ENCODE measurements at regions not wholly inside any gene's neighbourhood (a gene's known extent, or its start where the extent isn't known, plus 50 kb on each side); places are given as distances from the start of the nearest gene placed in this dataset.

DNA sequence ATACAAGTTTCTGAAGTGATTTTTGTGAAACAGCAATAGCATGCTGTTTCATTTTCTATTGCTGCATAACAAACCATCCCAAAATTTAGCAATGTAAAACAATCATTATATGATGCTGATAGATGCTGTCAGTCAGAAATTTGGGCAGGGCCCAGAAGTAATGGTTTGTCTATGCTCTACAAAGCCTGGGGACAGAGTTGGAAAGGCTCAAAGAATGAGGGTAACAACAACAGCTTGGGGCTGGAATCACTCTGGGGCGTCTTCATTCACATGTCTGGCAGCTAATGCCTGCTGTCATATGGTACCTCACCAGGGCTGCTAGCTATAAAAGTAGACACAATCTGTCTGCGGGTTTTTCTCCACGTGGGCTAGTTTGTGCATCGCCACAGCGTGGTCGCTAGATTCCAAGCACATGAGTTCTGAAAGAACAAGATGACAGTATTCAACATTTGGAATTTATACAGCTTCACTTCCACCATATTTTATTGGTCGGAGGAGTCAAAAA lies 176.5 kb downstream of the BMP4 start:
- Histone ChIP-seq H3K36me3 (ENCODE audit: insufficient read depth, low read length) (no peaks in the 10 kb centered on the region), H3K27me3 (ENCODE audit: insufficient read depth, low read length, poor library complexity) (no peaks in the 10 kb centered on the region), H3K9ac (ENCODE audit: low read depth, low read length) (no peak overlapping the region), H3K27ac (ENCODE audit: low read length) (no peak overlapping the region), H2AFZ (ENCODE audit: low read depth, low read length) (no peak overlapping the region), H3K9me3 (ENCODE audit: insufficient read depth, low read length, severe bottlenecking) (no peaks in the 10 kb centered on the region), H3K79me2 (ENCODE audit: insufficient read depth, low read length) (no peaks in the 10 kb centered on the region), H3K4me3 (ENCODE audit: low read depth in 1 of 2, low read length in 2 of 2) (no peak overlapping the region), H4K20me1 (ENCODE audit: insufficient read depth, low read length) (no peaks in the 10 kb centered on the region), H3K4me2 (ENCODE audit: insufficient read depth, low read length) (no peak overlapping the region), H3K4me1 (ENCODE audit: insufficient read depth, low read length) (no peaks in the 10 kb centered on the region)
- no peak for TF ChIP-seq EZH2 (IDR thresholded peaks at IDR 0.05; ENCODE audit: borderline replicate concordance, low read depth, low read length, severe bottlenecking)
- TF ChIP-seq, protein P1, sequence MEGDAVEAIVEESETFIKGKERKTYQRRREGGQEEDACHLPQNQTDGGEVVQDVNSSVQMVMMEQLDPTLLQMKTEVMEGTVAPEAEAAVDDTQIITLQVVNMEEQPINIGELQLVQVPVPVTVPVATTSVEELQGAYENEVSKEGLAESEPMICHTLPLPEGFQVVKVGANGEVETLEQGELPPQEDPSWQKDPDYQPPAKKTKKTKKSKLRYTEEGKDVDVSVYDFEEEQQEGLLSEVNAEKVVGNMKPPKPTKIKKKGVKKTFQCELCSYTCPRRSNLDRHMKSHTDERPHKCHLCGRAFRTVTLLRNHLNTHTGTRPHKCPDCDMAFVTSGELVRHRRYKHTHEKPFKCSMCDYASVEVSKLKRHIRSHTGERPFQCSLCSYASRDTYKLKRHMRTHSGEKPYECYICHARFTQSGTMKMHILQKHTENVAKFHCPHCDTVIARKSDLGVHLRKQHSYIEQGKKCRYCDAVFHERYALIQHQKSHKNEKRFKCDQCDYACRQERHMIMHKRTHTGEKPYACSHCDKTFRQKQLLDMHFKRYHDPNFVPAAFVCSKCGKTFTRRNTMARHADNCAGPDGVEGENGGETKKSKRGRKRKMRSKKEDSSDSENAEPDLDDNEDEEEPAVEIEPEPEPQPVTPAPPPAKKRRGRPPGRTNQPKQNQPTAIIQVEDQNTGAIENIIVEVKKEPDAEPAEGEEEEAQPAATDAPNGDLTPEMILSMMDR (IDR thresholded peaks at IDR 0.05; ENCODE audit: borderline replicate concordance, extremely low read depth, low read length, poor library complexity, severe bottlenecking) = no peak
- DNase-seq = no peak
- no peak for ATAC-seq (ENCODE audit: insufficient read depth, low read depth)

DNA sequence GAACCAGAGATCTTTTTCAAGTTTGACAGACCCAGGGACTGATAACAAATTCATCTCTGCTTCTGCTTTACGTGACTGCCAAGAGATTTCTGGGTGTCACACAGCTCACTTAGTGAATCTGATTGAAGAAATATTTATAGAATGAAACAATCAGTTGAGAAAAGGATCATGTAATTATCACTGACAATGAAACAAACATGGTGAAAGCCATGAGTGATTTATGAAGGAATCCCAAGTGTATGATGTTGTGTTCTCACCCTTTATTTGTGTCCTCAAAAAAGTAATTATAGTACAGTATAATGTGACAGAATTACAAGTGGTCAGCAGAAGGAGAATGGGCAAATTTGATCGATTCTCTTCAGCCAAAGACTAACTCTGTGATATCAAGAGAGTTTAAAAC lies 177.3 kb downstream of the BMP4 start:
- Histone ChIP-seq H3K9me3 (ENCODE audit: insufficient read depth, low read length, severe bottlenecking) (no peaks in the 10 kb centered on the region), H4K20me1 (ENCODE audit: insufficient read depth, low read length) (no peaks in the 10 kb centered on the region), H3K36me3 (ENCODE audit: insufficient read depth, low read length) (no peaks in the 10 kb centered on the region), H3K79me2 (ENCODE audit: insufficient read depth, low read length) (no peaks in the 10 kb centered on the region), H3K27me3 (ENCODE audit: insufficient read depth, low read length, poor library complexity) (no peaks in the 10 kb centered on the region), H2AFZ (ENCODE audit: low read depth, low read length) (no peak overlapping the region), H3K4me1 (ENCODE audit: insufficient read depth, low read length) (no peaks in the 10 kb centered on the region), H3K4me3 (ENCODE audit: low read depth in 1 of 2, low read length in 2 of 2) (no peak overlapping the region), H3K9ac (ENCODE audit: low read depth, low read length) (no peak overlapping the region), H3K4me2 (ENCODE audit: insufficient read depth, low read length) (no peak overlapping the region), H3K27ac (ENCODE audit: low read length) (no peak overlapping the region)
- no peak for ATAC-seq (ENCODE audit: insufficient read depth, low read depth)
- DNase-seq = no peak
- TF ChIP-seq EZH2 (IDR thresholded peaks at IDR 0.05; ENCODE audit: borderline replicate concordance, low read depth, low read length, severe bottlenecking) = no peak
- TF ChIP-seq, protein P1 (IDR thresholded peaks at IDR 0.05; ENCODE audit: borderline replicate concordance, extremely low read depth, low read length, poor library complexity, severe bottlenecking) = no peak

DNA sequence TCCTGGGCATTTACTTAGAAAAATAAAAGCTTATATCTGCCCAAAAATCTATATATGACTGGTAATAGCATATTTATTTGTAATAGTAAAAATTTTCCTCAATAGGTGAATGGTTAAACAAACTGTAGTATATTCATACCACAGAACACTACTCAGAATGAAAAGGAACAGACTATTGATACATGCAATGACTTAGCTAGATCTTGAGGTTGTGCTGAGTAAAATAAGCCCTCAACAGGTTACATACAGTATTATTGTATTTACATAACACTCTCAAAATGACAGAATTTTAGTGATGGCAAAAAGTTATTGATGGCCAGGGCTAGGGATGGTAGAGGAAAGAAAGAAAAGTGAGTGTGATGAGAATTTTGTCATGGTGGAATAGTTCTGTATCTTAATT lies 178.4 kb downstream of the BMP4 start:
- Histone ChIP-seq H3K4me1 (ENCODE audit: insufficient read depth, low read length) (no peaks in the 10 kb centered on the region), H3K9me3 (ENCODE audit: insufficient read depth, low read length, severe bottlenecking) (no peaks in the 10 kb centered on the region), H2AFZ (ENCODE audit: low read depth, low read length) (no peak overlapping the region), H3K27me3 (ENCODE audit: insufficient read depth, low read length, poor library complexity) (no peaks in the 10 kb centered on the region), H3K27ac (ENCODE audit: low read length) (no peak overlapping the region), H3K4me3 (ENCODE audit: low read depth in 1 of 2, low read length in 2 of 2) (no peak overlapping the region), H3K9ac (ENCODE audit: low read depth, low read length) (no peak overlapping the region), H3K79me2 (ENCODE audit: insufficient read depth, low read length) (no peaks in the 10 kb centered on the region), H3K36me3 (ENCODE audit: insufficient read depth, low read length) (no peaks in the 10 kb centered on the region), H4K20me1 (ENCODE audit: insufficient read depth, low read length) (no peaks in the 10 kb centered on the region), H3K4me2 (ENCODE audit: insufficient read depth, low read length) (no peak overlapping the region)
- TF ChIP-seq, protein P1 (IDR thresholded peaks at IDR 0.05; ENCODE audit: borderline replicate concordance, extremely low read depth, low read length, poor library complexity, severe bottlenecking) = no peak
- no peak for TF ChIP-seq EZH2 (IDR thresholded peaks at IDR 0.05; ENCODE audit: borderline replicate concordance, low read depth, low read length, severe bottlenecking)
- no peak for ATAC-seq (ENCODE audit: insufficient read depth, low read depth)
- no peak for DNase-seq

DNA sequence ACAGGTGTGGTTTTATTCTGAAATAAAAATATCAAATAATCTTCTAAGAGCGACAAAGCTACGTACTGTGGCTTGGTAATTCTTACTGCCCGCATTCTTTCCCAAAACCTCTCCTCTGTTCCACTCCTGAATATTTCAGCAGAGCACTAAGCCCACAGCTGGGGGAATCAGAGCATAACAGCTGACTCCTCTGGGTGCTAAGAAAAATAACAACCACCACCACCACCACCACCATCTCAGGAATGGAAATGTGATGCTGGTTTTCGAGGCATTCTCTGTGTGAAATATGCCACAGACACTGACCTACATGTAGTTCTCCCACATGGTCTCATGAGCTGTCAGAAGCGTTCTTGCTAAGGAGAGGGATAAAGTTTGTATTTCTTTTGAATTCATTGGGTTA lies 183.7 kb downstream of the BMP4 start:
- ATAC-seq (ENCODE audit: insufficient read depth, low read depth) (no peak), DNase-seq (no peak)
- no peak overlapping the region for H3K27ac ChIP-seq (ENCODE audit: low read length)
- no peak overlapping the region for H2AFZ ChIP-seq (ENCODE audit: low read depth, low read length)
- no peaks in the 10 kb centered on the region for H4K20me1 ChIP-seq (ENCODE audit: insufficient read depth, low read length)
- H3K36me3 ChIP-seq (ENCODE audit: insufficient read depth, low read length) = no peaks in the 10 kb centered on the region
- TF ChIP-seq EZH2 (IDR thresholded peaks at IDR 0.05; ENCODE audit: borderline replicate concordance, low read depth, low read length, severe bottlenecking) = no peak
- TF ChIP-seq, protein P1 (IDR thresholded peaks at IDR 0.05; ENCODE audit: borderline replicate concordance, extremely low read depth, low read length, poor library complexity, severe bottlenecking) = no peak
- H3K9ac ChIP-seq (ENCODE audit: low read depth, low read length) = no peak overlapping the region
- H3K4me1 ChIP-seq (ENCODE audit: insufficient read depth, low read length) = no peaks in the 10 kb centered on the region
- H3K4me2 ChIP-seq (ENCODE audit: insufficient read depth, low read length) = no peak overlapping the region
- H3K27me3 ChIP-seq (ENCODE audit: insufficient read depth, low read length, poor library complexity) = no peaks in the 10 kb centered on the region
- no peaks in the 10 kb centered on the region for H3K79me2 ChIP-seq (ENCODE audit: insufficient read depth, low read length)
- H3K4me3 ChIP-seq (ENCODE audit: low read depth in 1 of 2, low read length in 2 of 2) = no peak overlapping the region
- no peaks in the 10 kb centered on the region for H3K9me3 ChIP-seq (ENCODE audit: insufficient read depth, low read length, severe bottlenecking)

Data from DND-41 (cell line).